Mesothelial cell of epicardium (in vitro differentiated cells): ENCODE measurements at regions not wholly inside any gene's neighbourhood (a gene's known extent, or its start where the extent isn't known, plus 50 kb on each side); places are given as distances from the start of the nearest gene placed in this dataset.

ENCODE experiments used
- DNase-seq, 2 experiments: peaks; one replicate each; pipeline ENCODE4 v3.0.0; 2021; ENCODE audit warnings: low spot score in 2 of 2; ENCODE audit not compliant: unreplicated experiment in 2 of 2
- H3K27ac Mint-ChIP-seq: 2 replicates; pipeline ENCODE4 v1.8.0; 2021; ENCODE audit warnings: mixed read lengths
- H3K27me3 Mint-ChIP-seq: 2 replicates; pipeline ENCODE4 v1.8.0; 2021; ENCODE audit warnings: low read depth, mixed read lengths
- H3K36me3 Mint-ChIP-seq: 2 replicates; pipeline ENCODE4 v1.8.0; 2021; ENCODE audit warnings: mixed read lengths
- H3K4me1 Mint-ChIP-seq: 2 replicates; pipeline ENCODE4 v1.8.0; 2021; ENCODE audit warnings: mixed read lengths
- H3K4me3 Mint-ChIP-seq: 2 replicates; pipeline ENCODE4 v1.8.0; 2021; ENCODE audit warnings: mild to moderate bottlenecking, moderate library complexity, mixed read lengths
- H3K9me3 Mint-ChIP-seq: 2 replicates; pipeline ENCODE4 v1.8.0; 2021; ENCODE audit warnings: mixed read lengths
- CTCF ChIP-seq: fragments of 200-600 bp; sonication (generic); IDR thresholded peaks from one replicate; pipeline ENCODE4 v1.5.0; 2021; ENCODE audit warnings: antibody characterized with exemption; ENCODE audit not compliant: unreplicated experiment

DNA sequence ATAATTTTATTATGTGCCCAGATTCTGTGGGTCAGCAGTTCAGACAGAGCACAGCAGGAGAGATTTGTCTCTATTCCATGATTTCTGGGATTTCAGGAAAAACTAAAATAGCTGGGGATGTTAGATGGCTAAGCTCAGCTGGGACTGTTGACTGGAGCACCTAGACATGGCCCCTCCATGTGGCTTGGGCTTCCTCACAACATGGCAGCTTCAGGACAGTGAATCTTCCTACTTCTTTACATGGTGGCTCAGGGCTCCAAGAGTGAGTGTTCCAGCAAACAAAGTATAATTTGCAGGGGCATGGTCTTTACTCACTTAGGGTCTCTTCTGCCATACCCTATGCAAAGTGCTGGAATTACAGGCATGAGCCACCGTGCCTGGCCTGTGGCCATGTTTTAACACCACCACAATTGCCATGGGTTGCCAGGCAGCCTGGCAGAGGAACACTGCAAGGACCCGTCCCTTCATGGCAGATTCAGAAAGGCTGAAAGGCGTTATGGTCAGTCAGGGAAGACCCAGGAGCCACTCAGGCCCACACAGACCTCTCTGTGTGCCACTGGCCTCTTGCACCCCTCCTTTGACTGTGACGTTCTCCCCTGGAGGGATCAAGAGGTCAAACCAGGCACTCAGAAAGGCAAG lies 50.8 kb upstream of the ZMIZ1 start:
- peaks cover 8% of the 10 kb centered on the region for H3K4me1 Mint-ChIP-seq
- no peak for TF ChIP-seq CTCF
- H3K9me3 Mint-ChIP-seq, result peaks cover 5% of the 10 kb centered on the region
- H3K27me3 Mint-ChIP-seq, result no peaks in the 10 kb centered on the region
- H3K27ac Mint-ChIP-seq, result no peak overlapping the region
- no peak overlapping the region for H3K4me3 Mint-ChIP-seq
- H3K36me3 Mint-ChIP-seq, result no peaks in the 10 kb centered on the region
- DNase-seq, result no peak

DNA sequence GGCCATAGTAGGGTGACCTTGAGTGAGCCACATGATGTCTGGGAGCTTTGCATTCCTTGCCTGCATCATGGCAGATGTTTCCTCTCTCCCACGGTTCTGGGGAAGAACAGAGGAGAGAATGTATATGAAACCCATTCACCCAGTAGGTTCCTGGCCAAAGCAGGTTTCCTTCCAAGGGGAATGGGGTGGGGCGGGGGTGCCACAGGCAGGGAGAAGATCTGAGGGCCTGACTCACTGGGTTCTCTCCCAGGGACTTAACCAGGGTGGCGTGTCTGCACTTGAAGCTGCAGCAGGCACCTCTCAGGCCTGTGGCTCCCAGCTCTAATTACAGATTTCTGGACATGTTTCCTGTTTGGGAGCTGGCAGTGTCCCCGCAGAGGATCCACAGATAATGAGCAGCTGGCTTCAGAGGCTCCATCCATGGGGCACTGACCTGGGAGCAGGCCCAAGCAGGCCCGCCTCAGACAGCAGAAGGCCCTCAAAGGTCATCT lies 50.2 kb upstream of the ZMIZ1 start:
- H3K36me3 Mint-ChIP-seq, result no peaks in the 10 kb centered on the region
- no peak overlapping the region for H3K27ac Mint-ChIP-seq
- peaks cover 5% of the 10 kb centered on the region for H3K9me3 Mint-ChIP-seq
- DNase-seq, result no peak
- H3K27me3 Mint-ChIP-seq, result no peaks in the 10 kb centered on the region
- H3K4me3 Mint-ChIP-seq, result no peak overlapping the region
- TF ChIP-seq CTCF, result no peak
- H3K4me1 Mint-ChIP-seq, result peaks cover 14% of the 10 kb centered on the region
